SJSA1 (cell line): ENCODE measurements at regions not wholly inside any gene's neighbourhood (a gene's known extent, or its start where the extent isn't known, plus 50 kb on each side); places are given as distances from the start of the nearest gene placed in this dataset.

Experiments
- DNase-seq, 2 experiments: peaks; one replicate each; pipeline ENCODE4 v3.0.0-alpha.2; 2015 to 2020; ENCODE audit warnings: low spot score in 2 of 2, low read depth in 1 of 2
- H3K27ac ChIP-seq: fragments of 250-450 bp; sonication (Bioruptor Pico); 2 replicates; pipeline ENCODE4 v1.5.1; 2020; ENCODE audit warnings: mild to moderate bottlenecking, moderate library complexity
- H3K27me3 ChIP-seq: fragments of 250-450 bp; sonication (Bioruptor Pico); replicated peaks from 2 replicates; pipeline ENCODE4 v1.5.1; 2020; ENCODE audit warnings: mild to moderate bottlenecking, moderate library complexity
- H3K36me3 ChIP-seq: fragments of 250-450 bp; sonication (Bioruptor Pico); 2 replicates; pipeline ENCODE4 v1.5.1; 2020; ENCODE audit warnings: mild to moderate bottlenecking
- H3K4me1 ChIP-seq: fragments of 250-450 bp; sonication (Bioruptor Pico); replicated peaks from 2 replicates; pipeline ENCODE4 v1.6.1; 2021; ENCODE audit warnings: mild to moderate bottlenecking
- H3K4me3 ChIP-seq: fragments of 250-450 bp; sonication (Bioruptor Pico); 2 replicates; pipeline ENCODE4 v1.5.1; 2020; ENCODE audit warnings: mild to moderate bottlenecking
- H3K9me3 ChIP-seq: fragments of 250-450 bp; sonication (Bioruptor Pico); replicated peaks from 2 replicates; pipeline ENCODE4 v1.5.1; 2020; ENCODE audit warnings: mild to moderate bottlenecking

GRCh38 chr18:45435810-45436209 lies 179.5 kb upstream of the SLC14A2 start:
- Histone ChIP-seq H3K4me3 (no peak overlapping the region), H3K9me3 (no peaks in the 10 kb centered on the region), H3K4me1 (peaks cover 10% of the 10 kb centered on the region), H3K36me3 (no peaks in the 10 kb centered on the region), H3K27me3 (no peaks in the 10 kb centered on the region), H3K27ac (no peak overlapping the region)
- no peak for DNase-seq

GRCh38 chr18:45437366-45437765 lies 177.9 kb upstream of the SLC14A2 start:
- Histone ChIP-seq H3K36me3 (no peaks in the 10 kb centered on the region), H3K4me1 (0 out of 2 replicates have a peak, but pooled peaks cover 2% of the 10 kb centered on the region), H3K9me3 (no peaks in the 10 kb centered on the region), H3K27ac (no peak overlapping the region), H3K27me3 (no peaks in the 10 kb centered on the region), H3K4me3 (no peak overlapping the region)
- DNase-seq: no peak

- H3K27ac ChIP-seq: no peak overlapping the region
- no peaks in the 10 kb centered on the region for H3K4me1 ChIP-seq
- no peaks in the 10 kb centered on the region for H3K27me3 ChIP-seq
- DNase-seq: no peak
- H3K4me3 ChIP-seq: no peak overlapping the region
- no peaks in the 10 kb centered on the region for H3K36me3 ChIP-seq
- no peaks in the 10 kb centered on the region for H3K9me3 ChIP-seq
These were observed 175.2 kb upstream of the SLC14A2 start for GRCh38 chr18:45439851-45440645.

- Histone ChIP-seq H3K4me1 (no peaks in the 10 kb centered on the region), H3K36me3 (no peaks in the 10 kb centered on the region), H3K27me3 (no peaks in the 10 kb centered on the region), H3K27ac (no peak overlapping the region), H3K9me3 (no peaks in the 10 kb centered on the region), H3K4me3 (no peak overlapping the region)
- DNase-seq: peak in 1 of 2 experiments; percentile 54
These were observed 174.0 kb upstream of the SLC14A2 start for GRCh38 chr18:45441110-45441847.

- no peak overlapping the region for H3K4me3 ChIP-seq
These were observed 171.2 kb upstream of the SLC14A2 start for GRCh38 chr18:45444040-45444439.

GRCh38 chr18:45447355-45448265 lies 167.7 kb upstream of the SLC14A2 start:
- H3K36me3 ChIP-seq: no peaks in the 10 kb centered on the region
- no peak overlapping the region for H3K4me3 ChIP-seq
- H3K4me1 ChIP-seq: no peaks in the 10 kb centered on the region
- H3K9me3 ChIP-seq: no peaks in the 10 kb centered on the region
- DNase-seq: no peak
- no peaks in the 10 kb centered on the region for H3K27me3 ChIP-seq
- no peak overlapping the region for H3K27ac ChIP-seq

More at GRCh38 chr18:45444040-45444439, 171.2 kb upstream of the SLC14A2 start:
- H3K27me3 ChIP-seq: no peaks in the 10 kb centered on the region
- DNase-seq: no peak
- no peaks in the 10 kb centered on the region for H3K36me3 ChIP-seq
- H3K9me3 ChIP-seq: no peaks in the 10 kb centered on the region
- no peaks in the 10 kb centered on the region for H3K4me1 ChIP-seq
- no peak overlapping the region for H3K27ac ChIP-seq

GRCh38 chr18:45448871-45449270 lies 166.4 kb upstream of the SLC14A2 start:
- H3K4me3 ChIP-seq: no peak overlapping the region
- no peaks in the 10 kb centered on the region for H3K4me1 ChIP-seq
- H3K9me3 ChIP-seq: no peaks in the 10 kb centered on the region
- H3K27me3 ChIP-seq: no peaks in the 10 kb centered on the region
- H3K36me3 ChIP-seq: no peaks in the 10 kb centered on the region
- DNase-seq: no peak
- no peak overlapping the region for H3K27ac ChIP-seq

- Histone ChIP-seq H3K4me1 (no peaks in the 10 kb centered on the region), H3K27me3 (no peaks in the 10 kb centered on the region), H3K4me3 (no peak overlapping the region), H3K27ac (no peak overlapping the region), H3K36me3 (no peaks in the 10 kb centered on the region), H3K9me3 (no peaks in the 10 kb centered on the region)
- DNase-seq: no peak
These were observed 165.7 kb upstream of the SLC14A2 start for GRCh38 chr18:45449418-45450227.

- no peaks in the 10 kb centered on the region for H3K27me3 ChIP-seq
- no peak overlapping the region for H3K4me3 ChIP-seq
- H3K36me3 ChIP-seq: no peaks in the 10 kb centered on the region
- no peak overlapping the region for H3K27ac ChIP-seq
- no peaks in the 10 kb centered on the region for H3K4me1 ChIP-seq
- no peak for DNase-seq
- no peaks in the 10 kb centered on the region for H3K9me3 ChIP-seq
These were observed 158.9 kb upstream of the SLC14A2 start for GRCh38 chr18:45456090-45457021.

GRCh38 chr18:45458033-45458432 lies 157.2 kb upstream of the SLC14A2 start:
- Histone ChIP-seq H3K4me1 (no peaks in the 10 kb centered on the region), H3K27me3 (no peaks in the 10 kb centered on the region), H3K9me3 (no peaks in the 10 kb centered on the region), H3K27ac (no peak overlapping the region), H3K36me3 (no peaks in the 10 kb centered on the region), H3K4me3 (no peak overlapping the region)
- no peak for DNase-seq

GRCh38 chr18:45462179-45462578 lies 153.1 kb upstream of the SLC14A2 start:
- H3K36me3 ChIP-seq: no peaks in the 10 kb centered on the region
- H3K9me3 ChIP-seq: no peaks in the 10 kb centered on the region
- no peak overlapping the region for H3K27ac ChIP-seq
- H3K4me3 ChIP-seq: no peak overlapping the region
- DNase-seq: no peak
- H3K4me1 ChIP-seq: no peaks in the 10 kb centered on the region
- no peaks in the 10 kb centered on the region for H3K27me3 ChIP-seq

- Histone ChIP-seq H3K4me3 (no peak overlapping the region), H3K4me1 (no peaks in the 10 kb centered on the region), H3K27ac (no peak overlapping the region), H3K9me3 (no peaks in the 10 kb centered on the region), H3K36me3 (no peaks in the 10 kb centered on the region), H3K27me3 (no peaks in the 10 kb centered on the region)
- DNase-seq: no peak
These were observed 151.8 kb upstream of the SLC14A2 start for GRCh38 chr18:45463451-45463850.
